ENCODE measurements at regions not wholly inside any gene's neighbourhood (a gene's known extent, or its start where the extent isn't known, plus 50 kb on each side); places are given as distances from the start of the nearest gene placed in this dataset.

DNA sequence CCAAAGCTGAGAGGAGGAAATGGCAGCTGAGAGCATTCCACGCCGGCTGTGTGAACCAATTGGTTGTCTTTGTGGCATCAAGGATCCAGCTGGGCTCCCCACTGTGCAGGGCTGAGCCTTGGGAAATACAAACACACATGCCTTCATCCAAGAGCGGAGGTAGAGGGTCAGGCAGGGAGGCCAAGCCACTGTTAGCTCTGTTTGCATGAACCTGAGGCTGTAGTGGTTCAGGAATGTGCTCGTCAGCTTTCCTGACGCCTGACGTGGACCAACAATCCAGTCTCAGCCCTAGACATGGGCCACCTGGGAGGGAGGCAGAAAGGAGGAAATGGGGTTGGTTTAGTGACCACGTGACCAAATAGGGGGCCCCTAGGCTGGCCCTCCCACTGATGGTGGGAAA is 276.9 kb downstream of the TLE3 start:
- TF ChIP-seq, protein P1, sequence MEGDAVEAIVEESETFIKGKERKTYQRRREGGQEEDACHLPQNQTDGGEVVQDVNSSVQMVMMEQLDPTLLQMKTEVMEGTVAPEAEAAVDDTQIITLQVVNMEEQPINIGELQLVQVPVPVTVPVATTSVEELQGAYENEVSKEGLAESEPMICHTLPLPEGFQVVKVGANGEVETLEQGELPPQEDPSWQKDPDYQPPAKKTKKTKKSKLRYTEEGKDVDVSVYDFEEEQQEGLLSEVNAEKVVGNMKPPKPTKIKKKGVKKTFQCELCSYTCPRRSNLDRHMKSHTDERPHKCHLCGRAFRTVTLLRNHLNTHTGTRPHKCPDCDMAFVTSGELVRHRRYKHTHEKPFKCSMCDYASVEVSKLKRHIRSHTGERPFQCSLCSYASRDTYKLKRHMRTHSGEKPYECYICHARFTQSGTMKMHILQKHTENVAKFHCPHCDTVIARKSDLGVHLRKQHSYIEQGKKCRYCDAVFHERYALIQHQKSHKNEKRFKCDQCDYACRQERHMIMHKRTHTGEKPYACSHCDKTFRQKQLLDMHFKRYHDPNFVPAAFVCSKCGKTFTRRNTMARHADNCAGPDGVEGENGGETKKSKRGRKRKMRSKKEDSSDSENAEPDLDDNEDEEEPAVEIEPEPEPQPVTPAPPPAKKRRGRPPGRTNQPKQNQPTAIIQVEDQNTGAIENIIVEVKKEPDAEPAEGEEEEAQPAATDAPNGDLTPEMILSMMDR (conservative IDR thresholded peaks at IDR 0.05) = no peak
- H3K9me3 Mint-ChIP-seq = peaks cover 4% of the 10 kb centered on the region
- H3K27me3 ChIP-seq (ENCODE audit: control insufficient read depth, insufficient read depth, low read length, poor library complexity, severe bottlenecking) = peaks cover 7% of the 10 kb centered on the region
- peak; percentile 97 for DNase-seq
- H3K9me3 ChIP-seq (ENCODE audit: control insufficient read depth, low read length) = no peaks in the 10 kb centered on the region
- H3K9ac ChIP-seq (ENCODE audit: extremely low read depth, low read length, poor library complexity, severe bottlenecking) = no peak overlapping the region
- peaks cover 10% of the 10 kb centered on the region for H3K4me1 ChIP-seq (ENCODE audit: control insufficient read depth, insufficient read depth, low read length)
- peak overlapping the region; percentile 92 for H3K27ac Mint-ChIP-seq
- WGBS, 2 experiments (ENCODE audit: insufficient coverage in 1 of 2, insufficient read length in 1 of 2) = 0 to 25% methylated on average over 2 to 7 of the region's 7 CpGs
- H3K4me3 ChIP-seq (ENCODE audit: low read length) = no peak overlapping the region
- H3K27ac ChIP-seq (ENCODE audit: low read depth, low read length) = no peak overlapping the region
- no peak overlapping the region for H3K4me3 Mint-ChIP-seq
- H3K4me1 Mint-ChIP-seq = peaks cover 49% of the 10 kb centered on the region
- no peaks in the 10 kb centered on the region for H3K36me3 Mint-ChIP-seq (ENCODE audit: low read depth)
- H3K27me3 Mint-ChIP-seq (ENCODE audit: insufficient read depth) = peaks cover 10% of the 10 kb centered on the region
- no peaks in the 10 kb centered on the region for H3K36me3 ChIP-seq (ENCODE audit: control insufficient read depth, insufficient read depth, low read length)

DNA sequence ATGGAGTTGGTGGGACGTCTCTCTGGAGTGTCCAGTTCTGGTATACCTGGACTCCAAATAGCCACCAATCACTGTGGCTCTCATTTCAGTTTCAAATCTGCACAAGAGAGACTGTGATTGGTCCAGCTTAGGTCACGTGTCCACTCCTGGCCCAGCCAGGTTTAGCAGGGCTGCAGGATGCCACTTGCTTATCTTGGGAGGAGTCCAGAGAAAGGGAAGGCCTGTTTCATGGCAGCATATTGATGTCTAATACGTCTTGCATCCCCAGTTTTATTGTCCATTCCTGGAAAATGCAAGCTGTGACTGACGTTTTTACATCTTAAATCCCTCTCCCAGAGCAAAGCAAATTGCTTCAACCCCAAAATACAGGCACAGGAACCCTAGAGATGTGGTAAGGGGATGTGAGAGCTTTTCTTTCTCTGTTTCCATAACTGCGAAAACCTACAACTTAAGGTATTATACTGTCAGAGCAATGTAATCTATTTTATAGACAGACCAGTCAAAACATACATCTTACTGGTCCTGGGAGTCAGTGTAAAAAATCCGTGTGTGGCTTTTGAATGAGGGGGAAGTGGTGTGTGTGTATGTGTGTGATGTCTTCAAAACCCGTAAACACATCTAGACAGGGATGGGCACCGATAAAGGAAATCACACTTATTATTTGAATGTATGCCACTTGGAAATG is 274.4 kb downstream of the TLE3 start:
- Mint-ChIP-seq H3K4me3 (no peak overlapping the region), H3K4me1 (peaks cover 63% of the 10 kb centered on the region), H3K27ac (no peak overlapping the region), H3K27me3 (ENCODE audit: insufficient read depth) (peaks cover 12% of the 10 kb centered on the region), H3K9me3 (peaks cover 4% of the 10 kb centered on the region), H3K36me3 (ENCODE audit: low read depth) (no peaks in the 10 kb centered on the region)
- no peaks in the 10 kb centered on the region for H3K9me3 ChIP-seq (ENCODE audit: control insufficient read depth, low read length)
- WGBS, 2 experiments (ENCODE audit: insufficient coverage in 1 of 2, insufficient read length in 1 of 2) = 86 to 98% methylated on average over 1 to 5 of the region's 8 CpGs
- H3K27me3 ChIP-seq (ENCODE audit: control insufficient read depth, insufficient read depth, low read length, poor library complexity, severe bottlenecking) = peaks cover 11% of the 10 kb centered on the region
- no peak overlapping the region for H3K9ac ChIP-seq (ENCODE audit: extremely low read depth, low read length, poor library complexity, severe bottlenecking)
- no peaks in the 10 kb centered on the region for H3K36me3 ChIP-seq (ENCODE audit: control insufficient read depth, insufficient read depth, low read length)
- no peak for DNase-seq
- H3K4me1 ChIP-seq (ENCODE audit: control insufficient read depth, insufficient read depth, low read length) = peaks cover 19% of the 10 kb centered on the region
- TF ChIP-seq, protein P1 (conservative IDR thresholded peaks at IDR 0.05) = no peak
- H3K27ac ChIP-seq (ENCODE audit: low read depth, low read length) = no peak overlapping the region
- H3K4me3 ChIP-seq (ENCODE audit: low read length) = no peak overlapping the region

DNA sequence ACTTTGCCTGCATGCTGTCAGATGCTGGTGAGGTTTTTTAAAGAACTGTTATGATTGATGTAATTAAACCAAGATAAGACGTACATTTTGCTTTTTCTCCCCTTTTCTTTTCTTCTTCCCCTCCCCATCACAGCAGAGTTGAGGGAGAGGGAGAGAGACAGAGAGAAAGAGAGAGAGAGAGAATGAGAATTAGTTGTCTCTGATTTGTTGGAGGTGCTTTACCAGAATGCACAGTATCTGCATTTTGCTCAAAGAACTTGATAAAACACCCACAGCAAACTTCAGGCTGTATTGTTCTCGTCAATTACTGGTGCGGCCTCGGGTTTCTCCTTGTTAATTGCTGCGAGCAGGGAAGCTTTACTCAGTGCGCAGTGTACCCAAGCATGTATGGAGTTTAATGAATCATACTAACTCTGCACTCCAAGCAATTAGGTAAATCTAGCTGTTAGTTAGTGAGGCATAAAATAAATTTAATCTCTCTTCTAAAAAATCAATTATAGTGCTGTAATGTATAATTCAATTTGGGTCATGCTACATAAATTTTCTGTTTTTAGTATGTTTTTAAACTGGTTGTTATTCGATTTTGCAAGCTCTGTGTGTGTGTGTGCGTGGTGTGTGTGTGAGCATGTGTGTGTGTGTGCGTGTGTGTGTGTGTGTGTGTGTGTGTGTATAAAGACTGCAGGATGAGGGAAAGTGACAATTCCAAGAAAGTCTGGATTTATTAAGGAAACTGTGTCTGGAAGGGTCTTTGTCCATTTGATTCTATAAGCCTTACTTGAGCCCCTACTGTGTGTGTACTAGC is 273.4 kb downstream of the TLE3 start:
- Histone ChIP-seq H3K36me3 (ENCODE audit: control insufficient read depth, insufficient read depth, low read length) (no peaks in the 10 kb centered on the region), H3K27me3 (ENCODE audit: control insufficient read depth, insufficient read depth, low read length, poor library complexity, severe bottlenecking) (peaks cover 11% of the 10 kb centered on the region), H3K27ac (ENCODE audit: low read depth, low read length) (no peak overlapping the region), H3K9ac (ENCODE audit: extremely low read depth, low read length, poor library complexity, severe bottlenecking) (no peak overlapping the region), H3K4me3 (ENCODE audit: low read length) (no peak overlapping the region), H3K4me1 (ENCODE audit: control insufficient read depth, insufficient read depth, low read length) (peaks cover 18% of the 10 kb centered on the region), H3K9me3 (ENCODE audit: control insufficient read depth, low read length) (no peaks in the 10 kb centered on the region)
- H3K4me3 Mint-ChIP-seq = no peak overlapping the region
- peaks cover 9% of the 10 kb centered on the region for H3K27me3 Mint-ChIP-seq (ENCODE audit: insufficient read depth)
- TF ChIP-seq, protein P1 (conservative IDR thresholded peaks at IDR 0.05) = no peak
- DNase-seq = no peak
- H3K9me3 Mint-ChIP-seq = peaks cover 4% of the 10 kb centered on the region
- WGBS, 2 experiments (ENCODE audit: insufficient coverage in 1 of 2, insufficient read length in 1 of 2) = 71 to 89% methylated on average over 5 to 8 of the region's 9 CpGs
- peaks cover 56% of the 10 kb centered on the region for H3K4me1 Mint-ChIP-seq
- H3K36me3 Mint-ChIP-seq (ENCODE audit: low read depth) = no peaks in the 10 kb centered on the region
- no peak overlapping the region for H3K27ac Mint-ChIP-seq

All from endodermal cell (in vitro differentiated cells).